Suprapubic skin (tissue), 4 donors: ENCODE measurements at regions not wholly inside any gene's neighbourhood (a gene's known extent, or its start where the extent isn't known, plus 50 kb on each side); places are given as distances from the start of the nearest gene placed in this dataset.

Experiments used
- DNase-seq, 2 donors: peaks; one replicate each; pipeline ENCODE4 v3.0.0-alpha.2; 2019; ENCODE audit warnings: low spot score in 2 of 2
- H3K27ac ChIP-seq: fragments of 200-600 bp; sonication (generic); one replicate; pipeline ENCODE4 v1.5.1; 2019
- H3K27me3 ChIP-seq: fragments of 200-600 bp; sonication (generic); one replicate; pipeline ENCODE4 v1.5.1; 2019
- H3K36me3 ChIP-seq: fragments of 200-600 bp; sonication (generic); one replicate; pipeline ENCODE4 v1.5.1; 2019
- H3K4me1 ChIP-seq: fragments of 200-600 bp; sonication (generic); one replicate; pipeline ENCODE4 v1.5.1; 2019
- H3K4me3 ChIP-seq: fragments of 200-600 bp; sonication (generic); one replicate; pipeline ENCODE4 v1.5.1; 2019; ENCODE audit warnings: mild to moderate bottlenecking
- H3K9me3 ChIP-seq: fragments of 200-600 bp; sonication (generic); one replicate; pipeline ENCODE4 v1.5.1; 2019
- CTCF ChIP-seq, 2 donors: fragments of 200-600 bp in 1 of 2; fragments of 450-650 bp in 1 of 2; sonication (generic) in 1 of 2; IDR thresholded peaks; one replicate each; pipeline ENCODE4 v1.5.1; 2016 to 2019; ENCODE audit warnings: antibody characterized with exemption in 2 of 2, mild to moderate bottlenecking in 1 of 2, moderate library complexity in 1 of 2
- EP300 ChIP-seq: sonication (generic); formaldehyde crosslinking; IDR thresholded peaks from one replicate; pipeline ENCODE4 v1.6.1; 2017; ENCODE audit warnings: antibody characterized with exemption
- POLR2A ChIP-seq, 2 donors: fragments of 450-650 bp; IDR thresholded peaks; one replicate each; pipeline ENCODE4 v1.6.1; 2017; ENCODE audit warnings: antibody characterized with exemption in 2 of 2, mild to moderate bottlenecking in 2 of 2, moderate library complexity in 2 of 2
- POLR2AphosphoS5 ChIP-seq, 3 donors: sonication (generic); formaldehyde crosslinking; IDR thresholded peaks; one replicate each; pipeline ENCODE4 v1.6.1; 2017; ENCODE audit warnings: antibody characterized with exemption in 3 of 3
- WGBS: methylation state at CpG from one replicate; pipeline ENCODE4 v1.1.5; 2018; 5-methylcytosine and 5-hydroxymethylcytosine counted together

- DNase-seq: no peak
- peaks cover 2% of the 10 kb centered on the region for H3K27me3 ChIP-seq
- H3K9me3 ChIP-seq: no peaks in the 10 kb centered on the region
- no peak overlapping the region for H3K27ac ChIP-seq
- H3K36me3 ChIP-seq: no peaks in the 10 kb centered on the region
- no peak for TF ChIP-seq EP300
- TF ChIP-seq CTCF (IDR thresholded peaks at IDR 0.05): no peak
- no peak for TF ChIP-seq POLR2A (IDR thresholded peaks at IDR 0.05)
- no peak overlapping the region for H3K4me3 ChIP-seq
- 74% methylated on average over 5 of the region's 5 CpGs for WGBS
- H3K4me1 ChIP-seq: no peaks in the 10 kb centered on the region
These were observed 264.9 kb downstream of the TSN start for GRCh38 chr2:122020377-122020776.

GRCh38 chr2:122021941-122022340 lies 266.5 kb downstream of the TSN start:
- Histone ChIP-seq H3K27me3 (peaks cover 2% of the 10 kb centered on the region), H3K4me1 (no peaks in the 10 kb centered on the region), H3K9me3 (no peaks in the 10 kb centered on the region), H3K27ac (no peak overlapping the region), H3K4me3 (no peak overlapping the region), H3K36me3 (no peaks in the 10 kb centered on the region)
- TF ChIP-seq EP300: no peak
- no peak for TF ChIP-seq CTCF (IDR thresholded peaks at IDR 0.05)
- no peak for TF ChIP-seq POLR2AphosphoS5 (IDR thresholded peaks at IDR 0.05)
- TF ChIP-seq POLR2A (IDR thresholded peaks at IDR 0.05): no peak
- no peak for DNase-seq
- 90% methylated on average over 4 of the region's 4 CpGs for WGBS

- Histone ChIP-seq H3K9me3 (no peaks in the 10 kb centered on the region), H3K27me3 (peaks cover 2% of the 10 kb centered on the region), H3K4me1 (no peaks in the 10 kb centered on the region), H3K36me3 (no peaks in the 10 kb centered on the region), H3K4me3 (no peak overlapping the region), H3K27ac (no peak overlapping the region)
- 74% methylated on average over 3 of the region's 3 CpGs for WGBS
- TF ChIP-seq EP300: no peak
- TF ChIP-seq POLR2A (IDR thresholded peaks at IDR 0.05): no peak
- TF ChIP-seq POLR2AphosphoS5 (IDR thresholded peaks at IDR 0.05): no peak
- TF ChIP-seq CTCF (IDR thresholded peaks at IDR 0.05): no peak
- DNase-seq: no peak
These were observed 267.1 kb downstream of the TSN start for GRCh38 chr2:122022531-122022930.

- Histone ChIP-seq H3K27me3 (peaks cover 2% of the 10 kb centered on the region), H3K9me3 (no peaks in the 10 kb centered on the region), H3K27ac (no peak overlapping the region), H3K4me3 (no peak overlapping the region), H3K4me1 (no peaks in the 10 kb centered on the region), H3K36me3 (no peaks in the 10 kb centered on the region)
- no peak for DNase-seq
- TF ChIP-seq POLR2A (IDR thresholded peaks at IDR 0.05) (no peak), EP300 (no peak), CTCF (IDR thresholded peaks at IDR 0.05) (no peak), POLR2AphosphoS5 (IDR thresholded peaks at IDR 0.05) (no peak)
- 43% methylated on average over 7 of the region's 7 CpGs for whole genome bisulfite sequencing
These were observed 267.8 kb downstream of the TSN start for GRCh38 chr2:122023059-122023864.

GRCh38 chr2:122027510-122028217 lies 272.2 kb downstream of the TSN start:
- DNase-seq: no peak
- H3K9me3 ChIP-seq: no peaks in the 10 kb centered on the region
- no peak overlapping the region for H3K27ac ChIP-seq
- TF ChIP-seq CTCF (IDR thresholded peaks at IDR 0.05) (no peak), POLR2AphosphoS5 (IDR thresholded peaks at IDR 0.05) (no peak), EP300 (no peak), POLR2A (IDR thresholded peaks at IDR 0.05) (no peak)
- no peaks in the 10 kb centered on the region for H3K27me3 ChIP-seq
- no peaks in the 10 kb centered on the region for H3K4me1 ChIP-seq
- H3K36me3 ChIP-seq: no peaks in the 10 kb centered on the region
- WGBS: 87% methylated on average over 5 of the region's 9 CpGs
- no peak overlapping the region for H3K4me3 ChIP-seq
